ENCODE measurements at regions not wholly inside any gene's neighbourhood (a gene's known extent, or its start where the extent isn't known, plus 50 kb on each side); places are given as distances from the start of the nearest gene placed in this dataset.

DNA sequence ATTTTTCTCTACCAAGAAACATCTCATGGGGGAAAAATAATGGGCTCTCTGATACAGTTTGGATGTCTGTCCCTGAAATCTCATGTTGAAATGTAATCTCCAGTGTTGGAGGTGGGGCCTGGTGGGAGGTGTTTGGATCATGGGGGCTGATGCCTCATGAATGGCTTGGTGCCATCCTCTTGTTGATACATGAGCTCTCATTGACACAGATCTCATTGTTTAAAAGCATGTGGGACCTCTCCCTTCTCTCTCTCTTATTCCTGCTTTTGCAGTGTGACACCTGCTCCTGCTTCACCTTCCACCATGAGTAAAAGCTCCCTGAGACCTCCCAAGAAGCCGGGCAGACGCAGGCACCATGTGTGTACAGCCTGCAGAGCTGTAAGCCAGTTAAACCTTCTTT lies 332.5 kb upstream of the NRIP1 start:
- no peak for DNase-seq

DNA sequence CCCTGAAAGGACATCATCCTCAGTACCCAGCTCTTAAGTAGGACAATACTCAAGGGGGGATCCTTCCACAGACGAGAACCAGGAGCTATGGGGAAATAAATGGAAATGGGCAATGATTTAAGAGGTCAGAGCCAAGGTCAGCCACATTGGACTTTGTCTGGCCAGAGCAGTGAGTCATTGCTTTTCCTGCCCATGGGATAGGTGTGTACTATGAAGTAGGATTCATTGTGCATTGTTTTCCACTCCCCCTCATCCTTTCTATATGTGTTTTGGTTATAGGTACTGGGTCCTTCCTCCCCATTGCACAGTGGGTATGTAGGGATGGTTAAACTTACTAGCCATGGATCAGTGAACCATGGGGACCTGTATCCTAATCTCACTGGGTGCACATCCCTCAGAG lies 328.9 kb upstream of the USP25 start:
- no peak for DNase-seq

DNA sequence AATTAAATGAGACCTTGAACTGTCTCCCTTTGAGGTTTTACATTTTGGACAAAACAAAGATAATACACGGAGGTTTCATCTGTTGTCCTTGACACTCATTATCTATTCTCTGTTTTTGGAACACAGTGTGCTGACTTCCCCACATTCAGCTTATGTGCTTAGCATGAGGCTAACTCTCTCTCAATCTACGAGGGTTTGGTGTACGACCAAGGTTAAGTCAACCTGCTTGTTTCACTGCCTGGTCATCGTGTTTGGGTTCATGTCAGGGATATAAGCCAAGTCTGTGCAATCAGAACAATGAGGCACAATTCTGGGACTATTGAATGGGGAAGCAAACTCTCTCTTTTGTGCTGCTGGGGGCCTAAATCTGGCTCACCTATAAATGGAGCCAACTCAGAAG lies 328.5 kb upstream of the USP25 start:
- no peak for DNase-seq

- DNase-seq = no peak
These were observed 324.6 kb upstream of the USP25 start for GRCh38 chr21:15405214-15405613.

DNA sequence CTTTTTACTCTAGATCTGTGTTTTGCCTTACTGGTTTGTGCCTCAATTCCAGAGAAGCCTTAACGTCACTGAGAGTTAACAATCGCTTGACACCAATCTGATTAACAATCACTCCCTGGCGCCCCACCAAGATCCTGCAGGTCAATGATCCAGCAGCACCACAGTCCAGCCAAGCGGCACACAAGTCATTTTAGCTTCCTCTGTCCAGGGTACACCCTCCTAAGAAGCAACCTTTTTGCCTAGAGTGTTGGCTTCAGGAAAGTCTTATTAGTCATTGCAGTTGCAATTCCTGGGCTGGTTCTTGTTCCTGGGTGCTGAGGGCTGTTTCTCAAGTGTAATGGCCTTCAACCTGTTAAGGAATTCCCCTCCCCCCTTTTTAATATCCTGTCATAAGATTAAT lies 323.0 kb upstream of the USP25 start:
- DNase-seq = no peak

- DNase-seq = no peak
These were observed 322.2 kb upstream of the USP25 start for GRCh38 chr21:15407585-15407984.

DNA sequence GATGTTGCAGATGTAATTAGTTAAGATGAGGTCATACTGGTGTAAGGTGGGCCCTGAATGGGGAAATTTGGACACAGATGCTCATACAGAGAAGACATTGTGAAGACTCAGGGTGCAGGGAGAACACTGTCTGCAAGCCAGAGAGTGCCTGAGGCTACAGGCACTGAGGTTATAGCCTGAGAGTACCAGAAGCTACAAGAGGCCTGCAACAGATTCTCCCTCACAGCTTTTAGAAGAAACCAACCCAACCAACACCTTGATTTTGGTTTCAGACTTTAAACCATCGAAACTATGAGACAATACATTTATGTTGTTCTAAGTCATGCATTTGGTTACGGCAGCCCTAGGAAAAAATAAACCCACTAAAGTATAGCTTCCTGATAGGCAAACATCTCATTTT lies 321.7 kb upstream of the USP25 start:
- DNase-seq = no peak

DNA sequence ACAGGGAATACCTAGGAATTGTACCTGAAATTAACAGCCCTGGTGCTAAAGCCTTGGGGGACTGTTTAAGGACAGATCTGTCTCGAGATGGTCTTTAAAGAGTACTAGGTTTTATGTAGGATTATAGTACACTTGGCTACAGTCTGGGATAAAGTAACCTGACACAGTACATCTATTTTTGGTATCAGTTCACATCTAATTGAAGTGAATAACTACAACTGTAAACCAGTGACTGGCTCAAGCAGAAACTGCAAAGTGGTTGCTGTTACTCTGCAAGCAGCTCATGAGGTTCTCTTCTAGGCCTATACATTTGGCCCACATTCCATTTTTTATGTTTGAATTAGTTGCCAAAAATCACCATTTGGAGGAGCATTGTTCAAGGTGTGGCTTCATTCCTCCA lies 320.8 kb upstream of the USP25 start:
- DNase-seq = no peak

DNA sequence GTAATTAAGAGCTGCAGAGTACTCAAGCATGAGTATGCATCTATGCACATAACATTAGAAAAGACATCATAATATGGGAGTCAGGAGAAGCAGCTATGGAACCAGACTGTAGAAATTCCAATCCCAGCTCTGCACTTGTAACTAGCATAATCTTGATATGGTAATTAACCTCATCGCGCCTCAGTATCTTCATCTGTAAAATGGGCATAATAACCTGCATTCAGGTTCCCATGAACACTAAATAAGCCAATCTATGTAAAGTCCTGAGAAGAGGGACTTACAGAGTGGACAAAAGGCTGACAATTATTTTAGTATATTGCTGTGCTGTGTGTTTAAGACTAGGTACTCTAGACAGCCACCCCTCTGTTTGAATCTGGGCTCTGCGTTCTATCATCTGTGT lies 318.9 kb upstream of the USP25 start:
- DNase-seq = no peak

DNA sequence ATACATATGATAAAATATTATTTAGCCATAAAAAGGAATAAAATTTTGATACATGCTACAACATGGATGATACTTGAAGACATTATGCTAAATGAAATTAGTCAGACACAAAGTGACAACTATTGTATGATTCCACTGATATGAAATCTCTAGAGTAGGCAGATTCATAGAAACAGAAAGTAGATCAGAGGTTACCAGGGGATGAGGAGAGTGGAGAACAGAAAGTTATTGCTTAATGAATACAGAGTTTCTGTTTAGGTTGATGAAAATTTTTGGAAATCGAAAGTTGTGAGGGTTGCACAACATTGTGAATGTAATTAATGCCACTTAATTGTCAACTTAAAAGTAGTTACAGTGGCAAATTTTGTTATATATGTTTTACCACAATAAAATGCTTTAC lies 315.7 kb upstream of the USP25 start:
- no peak for DNase-seq

DNA sequence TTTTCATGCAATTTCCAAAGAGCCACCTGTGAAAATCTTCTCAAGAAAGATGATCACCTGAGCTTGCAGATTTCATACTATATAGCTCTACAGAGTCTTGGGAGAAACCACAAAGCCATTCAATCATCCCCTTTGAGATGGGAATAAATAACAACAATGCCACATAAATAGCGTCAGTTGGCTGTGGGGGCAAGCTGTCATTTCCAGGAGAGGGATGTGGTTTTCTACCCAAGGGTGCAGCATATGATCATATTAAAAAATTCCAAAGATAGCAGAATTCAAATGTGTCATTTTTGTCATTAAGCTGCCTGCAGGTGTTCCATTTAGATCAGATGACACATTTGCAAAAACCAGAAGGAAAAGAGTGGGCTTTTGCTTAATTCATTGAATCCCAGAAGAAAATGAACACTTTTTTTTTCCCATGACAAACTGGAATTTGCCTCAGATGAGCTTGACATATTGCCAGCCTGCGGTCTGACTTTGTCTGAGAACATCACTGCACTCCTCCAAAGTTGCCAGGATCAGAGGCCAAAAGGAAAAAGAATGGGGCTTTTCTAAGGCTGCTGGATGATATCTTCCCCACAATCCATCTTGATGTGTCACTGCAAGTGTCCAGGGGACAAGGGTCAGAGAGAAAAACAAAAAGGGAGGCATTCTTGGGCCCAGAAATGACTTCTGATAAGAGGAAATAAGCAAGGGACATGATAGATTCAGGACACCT lies 314.1 kb upstream of the USP25 start:
- no peak for DNase-seq

GRCh38 chr21:15421441-15421881 lies 308.3 kb upstream of the USP25 start:
- no peak for DNase-seq

GRCh38 chr21:15421947-15422346 lies 307.8 kb upstream of the USP25 start:
- DNase-seq = no peak

- DNase-seq = no peak
These were observed 307.0 kb upstream of the USP25 start for GRCh38 chr21:15422783-15423182.

- DNase-seq = no peak
These were observed 305.9 kb upstream of the USP25 start for GRCh38 chr21:15423676-15424445.

- no peak for DNase-seq
These were observed 304.7 kb upstream of the USP25 start for GRCh38 chr21:15425049-15425448.

DNA sequence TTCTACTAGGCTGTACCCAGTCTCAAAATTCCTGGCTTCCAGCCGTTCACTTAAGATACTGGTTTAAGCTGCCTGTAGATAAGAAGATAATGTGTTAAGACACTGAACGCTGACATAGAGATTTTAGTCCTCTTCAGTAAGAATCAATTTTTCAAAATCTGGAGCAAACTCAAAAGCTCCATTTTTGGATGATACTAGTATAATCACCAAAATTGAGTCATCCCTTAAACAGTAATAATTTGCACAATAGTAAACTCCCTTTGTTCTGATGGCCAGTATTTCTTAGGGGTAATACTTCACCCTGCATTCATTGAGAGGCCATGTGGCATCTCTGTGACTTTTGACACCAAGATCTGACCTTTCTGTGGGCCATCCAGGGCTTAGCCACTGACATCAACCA lies 299.8 kb upstream of the USP25 start:
- DNase-seq = no peak

- no peak for DNase-seq
These were observed 299.2 kb upstream of the USP25 start for GRCh38 chr21:15430577-15430976.

DNA sequence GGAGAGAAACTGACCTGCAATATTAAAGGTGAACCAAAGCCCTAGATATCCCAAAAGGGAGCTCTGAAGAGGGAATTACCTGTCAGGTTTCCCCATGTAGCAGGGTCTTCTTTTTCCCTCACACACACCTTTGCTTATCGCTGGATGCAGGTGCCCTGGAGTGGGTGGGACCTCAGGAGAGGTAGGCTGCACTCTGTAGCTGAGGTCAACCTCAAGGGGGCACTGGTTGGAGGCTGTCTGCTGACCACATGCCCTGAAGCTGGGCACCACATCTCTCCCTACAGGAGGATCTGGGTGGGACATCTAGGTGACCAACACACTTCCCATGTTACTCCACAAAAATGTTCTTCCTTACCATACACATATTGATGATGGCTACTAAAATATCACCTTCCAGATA lies 298.7 kb upstream of the USP25 start:
- DNase-seq = no peak

DNA sequence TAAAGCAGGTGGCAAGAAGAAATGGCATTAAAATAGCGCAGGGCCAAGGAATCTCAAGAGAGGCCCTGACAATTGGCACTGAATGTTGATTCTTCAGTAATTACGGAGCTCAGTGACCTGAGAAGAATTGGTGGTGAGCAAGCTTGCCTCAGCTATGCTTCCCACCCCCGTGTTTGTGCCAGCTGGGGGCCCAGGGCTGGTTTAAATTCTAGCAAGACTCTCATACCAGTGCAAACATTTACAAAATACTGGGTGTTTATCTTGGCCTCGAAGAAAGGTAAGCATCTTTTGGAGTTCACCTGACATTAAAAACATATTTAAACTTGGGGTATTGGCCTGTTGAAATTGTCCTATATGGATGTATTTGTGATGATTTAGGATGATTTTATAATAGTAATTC lies 296.7 kb upstream of the USP25 start:
- no peak for DNase-seq

DNA sequence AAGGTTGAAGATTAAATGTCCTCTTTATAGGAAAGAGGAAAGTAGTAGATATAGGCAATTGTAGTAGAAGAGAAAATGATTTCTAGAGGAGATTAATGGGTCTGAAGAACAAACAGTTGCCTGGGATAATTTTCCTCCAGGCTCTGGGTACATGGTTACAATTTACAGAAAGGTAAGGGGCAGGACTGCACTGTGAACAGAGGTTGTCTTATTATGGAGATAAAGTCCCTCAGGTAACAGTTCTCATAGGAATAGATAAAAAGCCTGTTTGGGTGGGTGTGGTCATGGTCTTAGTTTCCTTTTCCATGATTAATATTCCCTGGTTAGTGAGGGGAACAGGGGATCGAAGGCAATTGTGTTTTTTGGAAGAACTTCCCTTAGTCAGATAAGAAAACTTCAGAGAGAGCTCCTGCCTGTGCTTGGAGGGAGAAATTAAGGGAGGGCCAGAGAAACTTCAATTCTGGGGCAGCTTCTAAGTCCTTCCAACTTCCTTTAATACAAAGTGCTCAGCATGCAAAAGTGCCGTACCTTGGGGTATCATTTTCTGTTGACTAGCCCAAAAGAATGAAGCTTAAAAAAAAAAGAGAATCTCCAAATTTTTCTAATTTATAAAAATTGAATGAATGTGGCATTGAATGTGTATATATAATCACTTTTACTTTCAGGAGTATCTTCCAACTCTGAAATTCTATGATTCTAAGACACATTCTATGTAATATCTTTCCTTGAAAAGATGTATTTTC lies 295.4 kb upstream of the USP25 start:
- DNase-seq = no peak

- DNase-seq = no peak
These were observed 293.8 kb upstream of the USP25 start for GRCh38 chr21:15436031-15436430.

DNA sequence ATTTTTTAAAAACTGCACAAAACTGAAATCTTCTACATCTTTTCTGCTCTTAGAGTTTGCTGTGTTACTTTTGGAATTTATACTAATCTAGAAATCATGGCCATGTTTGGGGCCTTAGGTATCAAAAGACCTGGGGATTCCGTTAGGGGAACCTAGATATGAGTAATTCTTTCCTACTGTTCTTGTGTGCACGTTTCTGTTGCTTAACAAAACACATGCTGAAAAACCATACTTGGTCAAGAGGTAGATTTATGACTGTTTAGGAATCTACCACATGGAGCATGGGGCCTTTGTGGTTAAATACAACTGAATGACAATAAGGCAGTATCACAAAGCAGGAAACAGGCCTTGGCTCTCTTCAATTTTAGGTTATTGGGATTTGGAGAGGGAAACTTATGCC lies 291.9 kb upstream of the USP25 start:
- DNase-seq = no peak

GRCh38 chr21:15439726-15440125 lies 290.1 kb upstream of the USP25 start:
- no peak for DNase-seq
